WERI-Rb-1 (cell line): ENCODE measurements at regions not wholly inside any gene's neighbourhood (a gene's known extent, or its start where the extent isn't known, plus 50 kb on each side); places are given as distances from the start of the nearest gene placed in this dataset.

ENCODE experiments used
- DNase-seq: peaks from one replicate; pipeline ENCODE4 v3.0.0-alpha.2; 2020
- H3K27ac ChIP-seq: fragments of 250-450 bp; sonication (Bioruptor Pico); 2 replicates; pipeline ENCODE4 v1.5.1; 2020; ENCODE audit warnings: mild to moderate bottlenecking, moderate library complexity
- H3K27me3 ChIP-seq: fragments of 250-450 bp; sonication (Bioruptor Pico); 2 replicates; pipeline ENCODE4 v1.5.1; 2021; ENCODE audit warnings: mild to moderate bottlenecking, low read depth, moderate library complexity; ENCODE audit not compliant: insufficient read depth, severe bottlenecking
- H3K36me3 ChIP-seq: fragments of 250-450 bp; sonication (Bioruptor Pico); 2 replicates; pipeline ENCODE4 v1.5.1; 2020; ENCODE audit warnings: mild to moderate bottlenecking, moderate library complexity
- H3K4me3 ChIP-seq: 2 replicates; pipeline ENCODE4 v1.5.1; 2011; ENCODE audit warnings: low read depth, mild to moderate bottlenecking, control low read depth, low read length
- H3K9me3 ChIP-seq: fragments of 250-450 bp; sonication (Bioruptor Pico); 2 replicates; pipeline ENCODE4 v1.5.1; 2021; ENCODE audit warnings: mild to moderate bottlenecking, moderate library complexity; ENCODE audit not compliant: severe bottlenecking
- TF ChIP-seq, protein P1 (sequence below): IDR thresholded peaks from 2 replicates; pipeline ENCODE4 v1.5.1; 2011; ENCODE audit warnings: low read depth, mild to moderate bottlenecking, control low read depth, inconsistent platforms, low read length

DNA sequence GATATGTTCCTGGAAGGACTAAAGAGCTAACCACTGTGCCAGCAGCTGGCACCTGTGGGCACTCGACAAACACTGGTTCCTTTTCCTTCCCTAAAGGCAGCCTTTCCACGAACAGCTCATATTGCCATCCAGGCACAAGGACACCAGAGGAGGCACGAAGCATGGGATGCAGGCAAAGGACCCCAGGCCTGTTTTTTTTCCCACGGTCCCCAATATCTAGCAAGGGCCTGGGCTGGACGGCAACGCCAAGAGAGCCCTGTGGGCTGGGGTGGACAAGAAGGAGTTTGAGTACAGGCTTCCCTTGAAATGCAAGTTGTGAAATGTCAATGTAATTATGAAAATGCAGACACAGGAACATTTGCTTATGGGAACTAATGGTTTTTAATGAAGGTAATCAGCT is 135.9 kb downstream of the CYP26B1 start:
- Histone ChIP-seq H3K4me3 (no peak overlapping the region), H3K36me3 (no peaks in the 10 kb centered on the region), H3K27ac (no peak overlapping the region), H3K27me3 (no peaks in the 10 kb centered on the region), H3K9me3 (no peaks in the 10 kb centered on the region)
- DNase-seq: no peak
- TF ChIP-seq, protein P1, sequence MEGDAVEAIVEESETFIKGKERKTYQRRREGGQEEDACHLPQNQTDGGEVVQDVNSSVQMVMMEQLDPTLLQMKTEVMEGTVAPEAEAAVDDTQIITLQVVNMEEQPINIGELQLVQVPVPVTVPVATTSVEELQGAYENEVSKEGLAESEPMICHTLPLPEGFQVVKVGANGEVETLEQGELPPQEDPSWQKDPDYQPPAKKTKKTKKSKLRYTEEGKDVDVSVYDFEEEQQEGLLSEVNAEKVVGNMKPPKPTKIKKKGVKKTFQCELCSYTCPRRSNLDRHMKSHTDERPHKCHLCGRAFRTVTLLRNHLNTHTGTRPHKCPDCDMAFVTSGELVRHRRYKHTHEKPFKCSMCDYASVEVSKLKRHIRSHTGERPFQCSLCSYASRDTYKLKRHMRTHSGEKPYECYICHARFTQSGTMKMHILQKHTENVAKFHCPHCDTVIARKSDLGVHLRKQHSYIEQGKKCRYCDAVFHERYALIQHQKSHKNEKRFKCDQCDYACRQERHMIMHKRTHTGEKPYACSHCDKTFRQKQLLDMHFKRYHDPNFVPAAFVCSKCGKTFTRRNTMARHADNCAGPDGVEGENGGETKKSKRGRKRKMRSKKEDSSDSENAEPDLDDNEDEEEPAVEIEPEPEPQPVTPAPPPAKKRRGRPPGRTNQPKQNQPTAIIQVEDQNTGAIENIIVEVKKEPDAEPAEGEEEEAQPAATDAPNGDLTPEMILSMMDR: no peak

DNA sequence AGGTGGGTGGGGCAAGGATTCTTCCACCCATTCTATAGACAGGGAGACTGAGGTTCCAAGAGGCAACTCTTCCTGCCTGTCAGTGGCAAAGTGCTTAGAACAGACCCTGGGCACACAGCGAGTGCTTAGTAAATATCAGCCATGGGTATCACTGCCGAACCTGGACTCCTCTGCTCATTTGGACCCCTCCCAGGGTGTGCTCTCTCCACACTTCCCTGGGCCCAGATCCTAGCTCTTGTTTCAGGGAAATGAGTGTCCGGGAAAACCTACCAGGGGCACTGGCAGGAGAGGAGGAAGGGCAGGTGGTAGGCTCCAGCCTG is 136.3 kb downstream of the CYP26B1 start:
- DNase-seq: no peak

DNA sequence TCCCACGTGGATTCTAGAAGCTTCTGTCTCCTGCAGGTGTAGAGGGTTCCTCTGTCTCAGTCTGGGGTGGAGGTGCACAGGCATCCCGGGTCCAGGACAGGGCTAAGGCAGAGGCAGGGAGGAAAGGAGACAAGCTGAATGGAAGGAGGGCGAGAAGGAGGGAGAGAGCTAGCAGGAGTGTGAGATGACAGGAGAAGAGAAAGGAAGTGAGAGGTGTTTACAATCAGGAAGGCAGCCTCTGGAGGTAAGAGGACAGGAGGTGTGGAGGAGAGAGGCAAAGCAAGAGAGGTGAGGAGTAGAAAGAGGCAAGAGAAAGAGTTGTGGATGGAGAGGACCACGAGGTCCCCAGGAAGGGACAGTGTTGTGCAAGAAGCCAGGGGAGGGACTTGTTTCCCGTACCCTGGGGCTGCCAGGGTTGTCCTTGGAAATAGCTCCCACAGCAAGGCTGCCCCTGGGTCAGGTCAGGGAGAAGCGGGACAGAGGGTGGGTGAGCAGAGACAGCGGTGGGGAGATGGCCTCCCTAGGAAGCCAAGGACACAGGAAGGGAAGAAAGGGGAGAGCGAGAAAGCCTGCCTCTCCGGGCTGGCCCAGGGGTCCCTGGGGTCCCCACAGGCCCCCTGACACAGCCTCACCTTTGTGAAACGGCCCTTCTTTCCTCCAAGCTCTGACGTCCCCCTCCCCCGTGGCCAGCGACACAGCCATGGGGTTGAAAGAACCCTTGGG is 136.9 kb downstream of the CYP26B1 start:
- no peak for DNase-seq
- TF ChIP-seq, protein P1: no peak
- no peak overlapping the region for H3K27ac ChIP-seq
- H3K36me3 ChIP-seq: no peaks in the 10 kb centered on the region
- H3K9me3 ChIP-seq: no peaks in the 10 kb centered on the region
- H3K4me3 ChIP-seq: no peak overlapping the region
- no peaks in the 10 kb centered on the region for H3K27me3 ChIP-seq

More for the DNA sequence above, 136.3 kb downstream of the CYP26B1 start:
- no peak overlapping the region for H3K27ac ChIP-seq
- TF ChIP-seq, protein P1: no peak
- H3K27me3 ChIP-seq: no peaks in the 10 kb centered on the region
- no peak overlapping the region for H3K4me3 ChIP-seq
- H3K9me3 ChIP-seq: no peaks in the 10 kb centered on the region
- H3K36me3 ChIP-seq: no peaks in the 10 kb centered on the region

DNA sequence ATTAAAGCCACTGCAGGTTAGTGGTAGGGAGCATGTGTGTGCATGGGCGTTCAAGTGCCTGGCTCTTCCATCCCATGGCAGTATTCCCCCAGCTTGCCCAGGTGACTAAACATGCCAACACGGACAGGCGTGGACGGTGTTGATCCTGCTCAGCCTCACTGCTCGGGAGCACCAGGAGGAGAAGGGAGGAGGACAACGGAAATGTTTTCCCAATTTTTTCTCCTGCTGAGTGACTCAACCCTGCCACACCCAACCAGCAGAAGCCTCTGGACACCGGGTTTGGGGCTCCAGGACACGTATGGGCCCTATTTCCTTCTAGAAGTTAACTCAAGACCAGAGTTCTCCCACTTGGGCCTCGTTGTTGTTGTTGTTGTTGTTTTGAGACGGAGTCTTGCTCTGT is 139.1 kb downstream of the CYP26B1 start:
- TF ChIP-seq, protein P1: no peak
- DNase-seq: no peak
- Histone ChIP-seq H3K4me3 (no peak overlapping the region), H3K27me3 (no peaks in the 10 kb centered on the region), H3K36me3 (no peaks in the 10 kb centered on the region), H3K27ac (no peak overlapping the region), H3K9me3 (no peaks in the 10 kb centered on the region)

DNA sequence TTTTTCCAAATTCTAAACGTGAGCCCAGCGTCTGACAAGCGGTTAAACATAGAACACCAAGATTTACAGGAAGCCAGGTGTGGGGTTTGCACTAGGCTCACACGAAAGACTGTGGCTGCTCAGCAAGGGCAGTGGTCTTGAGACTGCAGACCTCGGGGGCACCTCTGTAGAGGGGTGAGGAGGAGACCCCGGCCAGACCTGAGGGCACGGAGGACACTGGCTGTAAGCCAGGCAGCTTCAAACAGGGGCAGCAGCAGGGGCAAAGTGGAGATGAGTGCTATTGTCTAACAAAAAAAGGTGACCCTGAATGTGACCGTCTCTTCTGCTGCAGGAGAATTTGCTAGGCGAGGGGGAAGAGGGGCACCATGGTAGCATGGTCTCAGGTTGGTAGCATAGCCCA is 140.3 kb downstream of the CYP26B1 start:
- Histone ChIP-seq H3K9me3 (no peaks in the 10 kb centered on the region), H3K27ac (no peak overlapping the region), H3K27me3 (no peaks in the 10 kb centered on the region), H3K36me3 (no peaks in the 10 kb centered on the region), H3K4me3 (no peak overlapping the region)
- TF ChIP-seq, protein P1: no peak
- DNase-seq: no peak

DNA sequence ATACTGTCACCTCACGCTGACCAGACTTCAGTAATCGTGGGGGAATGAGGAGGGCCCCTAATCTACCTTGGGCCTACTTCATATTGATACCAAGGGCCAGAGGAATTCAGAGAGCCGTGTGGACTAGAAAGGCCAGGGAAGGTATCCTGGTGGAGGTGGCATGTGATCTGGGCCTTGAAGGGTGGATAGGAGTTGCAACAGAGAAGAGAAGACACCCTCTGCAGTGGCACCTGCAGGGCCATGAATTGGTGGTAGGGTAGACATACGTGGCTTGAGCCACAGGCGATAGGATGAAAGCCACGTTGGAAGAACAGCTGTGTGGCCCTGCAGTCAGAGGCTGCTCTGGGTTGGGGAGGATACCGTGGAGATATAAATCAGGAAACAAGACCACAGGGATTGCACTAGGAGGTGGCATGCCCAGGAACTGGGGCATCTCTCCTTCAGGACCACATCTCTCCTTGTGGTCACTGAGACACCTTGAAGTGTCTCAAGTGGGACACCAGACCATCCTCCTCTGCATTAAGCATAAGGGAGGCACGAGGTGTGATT is 141.4 kb downstream of the CYP26B1 start:
- no peaks in the 10 kb centered on the region for H3K36me3 ChIP-seq
- no peak for DNase-seq
- H3K27ac ChIP-seq: no peak overlapping the region
- no peaks in the 10 kb centered on the region for H3K9me3 ChIP-seq
- no peaks in the 10 kb centered on the region for H3K27me3 ChIP-seq
- no peak overlapping the region for H3K4me3 ChIP-seq
- TF ChIP-seq, protein P1: no peak
